Activated CD4-positive, CD25-positive, alpha-beta regulatory T cell treated with anti-CD3 and anti-CD28 coated beads, Interleukin-2, amount 50 U/mL, for 72 hours (primary cell): ENCODE measurements at regions not wholly inside any gene's neighbourhood (a gene's known extent, or its start where the extent isn't known, plus 50 kb on each side); places are given as distances from the start of the nearest gene placed in this dataset.
"Not testable (repeated sequence)": the region's sequence is repeated elsewhere in the genome, so short reads cannot be mapped to it uniquely, and the experiment has no call there.

ENCODE experiments used
- DNase-seq: peaks from one replicate; pipeline ENCODE4 v3.0.0; 2021

- DNase-seq = no peak
Measured at GRCh38 chr9:7615344-7615743, 184.2 kb downstream of the DMAC1 start.

- no peak for DNase-seq
Measured at GRCh38 chr9:7613931-7614330, 185.6 kb downstream of the DMAC1 start.

- no peak for DNase-seq
Measured at GRCh38 chr9:7608261-7608660, 191.3 kb downstream of the DMAC1 start.

GRCh38 chr9:7607421-7607820 is 192.2 kb downstream of the DMAC1 start:
- no peak for DNase-seq

- DNase-seq = no peak
Measured at GRCh38 chr9:7606591-7606990, 193.0 kb downstream of the DMAC1 start.

GRCh38 chr9:7601739-7602138 is 197.8 kb downstream of the DMAC1 start:
- no peak for DNase-seq

GRCh38 chr9:7597716-7598115 is 201.9 kb downstream of the DMAC1 start:
- DNase-seq = no peak

- DNase-seq = no peak
Measured at GRCh38 chr9:7592321-7593316, 207.0 kb downstream of the DMAC1 start.

- DNase-seq = no peak
Measured at GRCh38 chr9:7591501-7591900, 208.1 kb downstream of the DMAC1 start.

- no peak for DNase-seq
Measured at GRCh38 chr9:7580568-7580967, 219.0 kb downstream of the DMAC1 start.

GRCh38 chr9:7579351-7579750 is 220.2 kb downstream of the DMAC1 start:
- no peak for DNase-seq

GRCh38 chr9:7578951-7579350 is 220.6 kb downstream of the DMAC1 start:
- DNase-seq = no peak

- DNase-seq = peak; percentile 57
Measured at GRCh38 chr9:7570107-7570720, 229.4 kb downstream of the DMAC1 start.

- DNase-seq = no peak
Measured at GRCh38 chr9:7567687-7568086, 231.9 kb downstream of the DMAC1 start.

- DNase-seq = no peak
Measured at GRCh38 chr9:7561527-7562080, 238.0 kb downstream of the DMAC1 start.

GRCh38 chr9:7560669-7561305 is 238.8 kb downstream of the DMAC1 start:
- DNase-seq = no peak

- DNase-seq = no peak
Measured at GRCh38 chr9:7554699-7555098, 244.9 kb downstream of the DMAC1 start.

GRCh38 chr9:7552706-7553105 is 246.9 kb downstream of the DMAC1 start:
- not testable (repeated sequence) for DNase-seq

GRCh38 chr9:7549249-7549648 is 250.3 kb downstream of the DMAC1 start:
- DNase-seq = no peak

- DNase-seq = no peak
Measured at GRCh38 chr9:7546261-7546660, 253.3 kb downstream of the DMAC1 start.

- DNase-seq = no peak
Measured at GRCh38 chr9:7545371-7546165, 254.0 kb downstream of the DMAC1 start.

- DNase-seq = no peak
Measured at GRCh38 chr9:7542693-7543092, 256.9 kb downstream of the DMAC1 start.

- DNase-seq = no peak
Measured at GRCh38 chr9:7542126-7542525, 257.5 kb downstream of the DMAC1 start.
